Glomerular visceral epithelial cell (primary cell): ENCODE measurements at regions not wholly inside any gene's neighbourhood (a gene's known extent, or its start where the extent isn't known, plus 50 kb on each side); places are given as distances from the start of the nearest gene placed in this dataset.
"Not testable (repeated sequence)": the region's sequence is repeated elsewhere in the genome, so short reads cannot be mapped to it uniquely, and the experiment has no call there.

Source experiments
- DNase-seq: peaks from one replicate; pipeline ENCODE4 v3.0.0-alpha.2; 2016; ENCODE audit errors: extremely low spot score

- no peak for DNase-seq
These were observed 73.2 kb upstream of the SGIP1 start for GRCh38 chr1:66460776-66461175.

- DNase-seq: no peak
These were observed 71.6 kb upstream of the SGIP1 start for GRCh38 chr1:66462313-66462712.

- DNase-seq: peak; percentile 23
These were observed 69.6 kb upstream of the SGIP1 start for GRCh38 chr1:66464351-66464750.

- peak; percentile 80 for DNase-seq
These were observed 69.2 kb upstream of the SGIP1 start for GRCh38 chr1:66464802-66465201.

GRCh38 chr1:66466695-66467094, 67.3 kb upstream of the SGIP1 start:
- not testable (repeated sequence) for DNase-seq

- DNase-seq: no peak
These were observed 65.2 kb upstream of the SGIP1 start for GRCh38 chr1:66468722-66469121.

- no peak for DNase-seq
These were observed 58.0 kb upstream of the SGIP1 start for GRCh38 chr1:66475940-66476339.

GRCh38 chr1:66476774-66477173, 57.2 kb upstream of the SGIP1 start:
- DNase-seq: no peak

- peak; percentile 40 for DNase-seq
These were observed 55.8 kb upstream of the SGIP1 start for GRCh38 chr1:66478116-66478515.

GRCh38 chr1:66480162-66480561, 53.8 kb upstream of the SGIP1 start:
- no peak for DNase-seq

- not testable (repeated sequence) for DNase-seq
These were observed 52.7 kb upstream of the SGIP1 start for GRCh38 chr1:66481215-66481614.
